GM21619 (cell line): ENCODE measurements at regions not wholly inside any gene's neighbourhood (a gene's known extent, or its start where the extent isn't known, plus 50 kb on each side); places are given as distances from the start of the nearest gene placed in this dataset.

Experiments used
- ATAC-seq: cut with Tn5 transposase; IDR thresholded peaks from one replicate; pipeline ENCODE4 v1.9.1; 2021; ENCODE audit not compliant: unreplicated experiment

- ATAC-seq = no peak
Observed at GRCh38 chr16:72523087-72523486, 351.1 kb upstream of the PMFBP1 start.

GRCh38 chr16:72517154-72517553, 345.2 kb upstream of the PMFBP1 start:
- no peak for ATAC-seq

- no peak for ATAC-seq
Observed at GRCh38 chr16:72511171-72511570, 339.2 kb upstream of the PMFBP1 start.

GRCh38 chr16:72508191-72508590, 336.2 kb upstream of the PMFBP1 start:
- ATAC-seq = no peak

GRCh38 chr16:72502594-72503005, 330.6 kb upstream of the PMFBP1 start:
- no peak for ATAC-seq

- ATAC-seq = peak; percentile 91
Observed at GRCh38 chr16:72501739-72502593, 330.0 kb upstream of the PMFBP1 start.

- no peak for ATAC-seq
Observed at GRCh38 chr16:72500545-72500944, 328.6 kb upstream of the PMFBP1 start.

- ATAC-seq = no peak
Observed at GRCh38 chr16:72493716-72494415, 321.9 kb upstream of the PMFBP1 start.

GRCh38 chr16:72487283-72487682, 315.3 kb upstream of the PMFBP1 start:
- ATAC-seq = no peak

- ATAC-seq = no peak
Observed at GRCh38 chr16:72482695-72483094, 310.7 kb upstream of the PMFBP1 start.

GRCh38 chr16:72481419-72481818, 309.5 kb upstream of the PMFBP1 start:
- ATAC-seq = no peak

GRCh38 chr16:72480911-72481310, 309.0 kb upstream of the PMFBP1 start:
- no peak for ATAC-seq

GRCh38 chr16:72475688-72476087, 303.7 kb upstream of the PMFBP1 start:
- ATAC-seq = no peak

GRCh38 chr16:72474501-72475123, 302.7 kb upstream of the PMFBP1 start:
- ATAC-seq = no peak

- ATAC-seq = no peak
Observed at GRCh38 chr16:72473631-72474030, 301.7 kb upstream of the PMFBP1 start.

- ATAC-seq = no peak
Observed at GRCh38 chr16:72471317-72471924, 299.5 kb upstream of the PMFBP1 start.

- ATAC-seq = no peak
Observed at GRCh38 chr16:72470541-72470940, 298.6 kb upstream of the PMFBP1 start.

- ATAC-seq = no peak
Observed at GRCh38 chr16:72469932-72470331, 298.0 kb upstream of the PMFBP1 start.

GRCh38 chr16:72468582-72468981, 296.6 kb upstream of the PMFBP1 start:
- ATAC-seq = no peak

GRCh38 chr16:72467157-72467759, 295.3 kb upstream of the PMFBP1 start:
- peak; percentile 47 for ATAC-seq
